ENCODE measurements at regions not wholly inside any gene's neighbourhood (a gene's known extent, or its start where the extent isn't known, plus 50 kb on each side); places are given as distances from the start of the nearest gene placed in this dataset.

GRCh38 chr12:68402422-68402821 lies 70.3 kb upstream of the MDM1 start:
- no peak for TF ChIP-seq SUZ12 (IDR thresholded peaks at IDR 0.05; ENCODE audit: extremely low read depth, insufficient read depth, insufficient read length)
- no peak for TF ChIP-seq YY1 (IDR thresholded peaks at IDR 0.05; ENCODE audit: insufficient read depth, insufficient read length)
